Activated CD8-positive, alpha-beta T cell treated with anti-CD3 and anti-CD28 coated beads for 36 hours (primary cell): ENCODE measurements at regions not wholly inside any gene's neighbourhood (a gene's known extent, or its start where the extent isn't known, plus 50 kb on each side); places are given as distances from the start of the nearest gene placed in this dataset.

ENCODE experiments used
- ATAC-seq: fragments of 200-7000 bp; cut with Tn5 transposase; one replicate; pipeline ENCODE4 v1.10.0; 2021; ENCODE audit warnings: mild to moderate bottlenecking, moderate library complexity
- CTCF ChIA-PET: fragments of 350-600 bp; sonication (Branson Sonifier 250); formaldehyde crosslinking; loops from one replicate; lab custom pipeline; 2021; ENCODE audit warnings: antibody characterized with exemption; lab: Charles Lee
- POLR2A ChIA-PET: fragments of 350-600 bp; sonication (Branson Sonifier 250); formaldehyde crosslinking; loops from one replicate; lab custom pipeline; 2021; ENCODE audit warnings: antibody characterized with exemption; lab: Charles Lee
- DNase-seq: peaks from one replicate; pipeline ENCODE4 v3.0.0-alpha.2; 2020
- H3K27ac Mint-ChIP-seq: one replicate; pipeline ENCODE4 v1.8.0; 2021; ENCODE audit warnings: mild to moderate bottlenecking, mixed read lengths
- H3K27me3 Mint-ChIP-seq: one replicate; pipeline ENCODE4 v1.8.0; 2021; ENCODE audit warnings: mixed read lengths
- H3K36me3 Mint-ChIP-seq: one replicate; pipeline ENCODE4 v1.8.0; 2021; ENCODE audit warnings: low read depth, mixed read lengths
- H3K4me1 Mint-ChIP-seq: one replicate; pipeline ENCODE4 v1.8.0; 2021; ENCODE audit warnings: low read depth, mixed read lengths
- H3K4me3 Mint-ChIP-seq: one replicate; pipeline ENCODE4 v1.8.0; 2021; ENCODE audit warnings: mild to moderate bottlenecking, moderate library complexity, mixed read lengths
- H3K9me3 Mint-ChIP-seq: one replicate; pipeline ENCODE4 v1.8.0; 2021; ENCODE audit warnings: mixed read lengths
- intact Hi-C: fragments of 100-400 bp; cut with micrococcal nuclease; formaldehyde crosslinking; loops from one replicate; pipeline ENCODE4 v1.10.0; 2022
- TF ChIP-seq, protein P1 (sequence below): fragments of 200-600 bp; IDR thresholded peaks from one replicate; pipeline ENCODE4 v1.8.0; 2022; ENCODE audit warnings: antibody characterized with exemption, mild to moderate bottlenecking

DNA sequence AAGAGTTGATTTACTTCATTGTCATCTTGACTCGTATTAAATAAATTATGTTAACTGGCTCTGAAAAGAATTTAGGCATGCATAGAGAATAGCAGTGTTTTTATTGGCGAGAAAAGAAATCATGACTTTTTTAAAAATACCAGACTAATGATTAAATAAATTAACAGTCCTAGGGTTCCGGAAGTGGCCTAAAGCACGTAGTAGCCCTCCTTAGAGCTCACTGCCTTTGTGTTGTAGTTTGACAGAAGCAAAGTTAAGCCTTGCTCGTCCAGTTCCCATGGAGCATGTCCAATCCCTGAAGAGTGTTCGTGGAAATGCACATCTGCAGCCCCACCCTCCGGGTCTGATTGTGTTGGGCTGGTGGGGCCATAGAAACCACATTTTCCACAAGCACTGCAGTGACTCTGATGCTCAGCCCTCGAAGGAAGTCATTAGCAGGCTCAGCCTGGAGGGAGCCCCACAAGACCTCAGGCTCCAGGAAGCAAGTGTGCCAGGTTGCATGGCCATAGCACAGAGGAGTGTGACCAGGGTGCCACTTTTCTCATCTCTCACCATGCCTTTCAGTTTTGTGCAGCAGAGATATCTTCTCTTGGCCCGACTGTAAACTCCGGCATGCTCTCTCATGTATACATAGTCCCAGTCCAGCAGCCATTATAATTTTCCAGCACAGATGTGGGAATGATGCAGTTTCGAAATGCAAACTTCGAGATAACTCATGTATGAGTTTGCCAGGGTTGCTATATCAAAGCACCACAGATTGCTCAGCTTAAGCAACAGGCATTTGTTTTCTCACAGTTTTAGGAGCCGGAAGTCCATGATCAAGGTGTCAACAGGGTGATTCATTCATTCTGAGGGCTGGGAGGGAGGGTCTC, 188.6 kb upstream of the SH3BP4 start:
- no peaks in the 10 kb centered on the region for H3K4me1 Mint-ChIP-seq
- TF ChIP-seq, protein P1, sequence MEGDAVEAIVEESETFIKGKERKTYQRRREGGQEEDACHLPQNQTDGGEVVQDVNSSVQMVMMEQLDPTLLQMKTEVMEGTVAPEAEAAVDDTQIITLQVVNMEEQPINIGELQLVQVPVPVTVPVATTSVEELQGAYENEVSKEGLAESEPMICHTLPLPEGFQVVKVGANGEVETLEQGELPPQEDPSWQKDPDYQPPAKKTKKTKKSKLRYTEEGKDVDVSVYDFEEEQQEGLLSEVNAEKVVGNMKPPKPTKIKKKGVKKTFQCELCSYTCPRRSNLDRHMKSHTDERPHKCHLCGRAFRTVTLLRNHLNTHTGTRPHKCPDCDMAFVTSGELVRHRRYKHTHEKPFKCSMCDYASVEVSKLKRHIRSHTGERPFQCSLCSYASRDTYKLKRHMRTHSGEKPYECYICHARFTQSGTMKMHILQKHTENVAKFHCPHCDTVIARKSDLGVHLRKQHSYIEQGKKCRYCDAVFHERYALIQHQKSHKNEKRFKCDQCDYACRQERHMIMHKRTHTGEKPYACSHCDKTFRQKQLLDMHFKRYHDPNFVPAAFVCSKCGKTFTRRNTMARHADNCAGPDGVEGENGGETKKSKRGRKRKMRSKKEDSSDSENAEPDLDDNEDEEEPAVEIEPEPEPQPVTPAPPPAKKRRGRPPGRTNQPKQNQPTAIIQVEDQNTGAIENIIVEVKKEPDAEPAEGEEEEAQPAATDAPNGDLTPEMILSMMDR: no peak
- H3K4me3 Mint-ChIP-seq: no peak overlapping the region
- no peak overlapping the region for H3K27ac Mint-ChIP-seq
- ATAC-seq (no peak), DNase-seq (no peak)
- no peaks in the 10 kb centered on the region for H3K9me3 Mint-ChIP-seq
- POLR2A ChIA-PET: no interaction called here
- no peaks in the 10 kb centered on the region for H3K36me3 Mint-ChIP-seq
- intact Hi-C loops: no loop called here
- CTCF ChIA-PET: no interaction called here
- peaks cover 11% of the 10 kb centered on the region for H3K27me3 Mint-ChIP-seq

DNA sequence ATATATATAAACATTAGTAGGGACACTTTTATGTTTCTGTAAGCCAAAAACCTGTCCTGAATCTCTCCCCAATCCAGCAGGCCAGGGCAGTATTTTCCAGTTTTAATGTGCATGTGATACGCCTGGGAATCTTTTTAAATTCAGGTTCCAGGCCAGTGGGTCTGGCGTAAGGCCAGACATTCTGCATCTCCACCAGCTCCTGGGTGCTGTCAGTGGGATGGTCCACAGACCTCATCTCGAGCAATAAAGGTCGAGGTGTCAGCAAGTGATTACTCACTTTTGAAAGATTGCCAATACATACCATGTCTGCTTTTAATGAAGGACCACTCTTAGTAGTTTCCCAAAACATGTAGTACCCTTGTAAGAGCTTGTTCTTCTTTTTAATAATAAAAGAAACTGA, 189.9 kb upstream of the SH3BP4 start:
- peaks cover 12% of the 10 kb centered on the region for H3K27me3 Mint-ChIP-seq
- POLR2A ChIA-PET: no interaction called here

DNA sequence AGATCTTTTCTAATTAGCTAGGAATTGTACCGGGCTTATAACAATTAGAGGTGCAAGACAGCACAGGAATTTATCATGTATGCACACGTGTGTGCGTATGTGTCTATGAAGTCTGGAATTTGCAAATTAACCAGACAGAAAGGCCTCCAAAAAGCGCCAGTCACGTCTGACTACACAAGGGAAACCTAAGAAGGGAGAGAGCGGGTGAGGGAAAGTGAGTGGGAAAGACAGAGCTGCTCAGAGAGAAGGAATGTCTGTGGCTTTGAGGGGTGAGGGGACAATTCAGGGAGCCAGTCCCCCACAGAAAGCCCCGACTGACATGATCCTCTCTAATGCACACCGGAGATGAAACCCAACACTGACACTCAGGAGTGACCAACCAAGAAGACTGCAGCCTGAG, 197.7 kb upstream of the SH3BP4 start:
- H3K27ac Mint-ChIP-seq: no peak overlapping the region
- H3K27me3 Mint-ChIP-seq: peaks cover 4% of the 10 kb centered on the region
- H3K4me3 Mint-ChIP-seq: no peak overlapping the region
- no peaks in the 10 kb centered on the region for H3K9me3 Mint-ChIP-seq
- TF ChIP-seq, protein P1: no peak
- no peaks in the 10 kb centered on the region for H3K36me3 Mint-ChIP-seq
- ChIA-PET CTCF (no interaction called here), POLR2A (no interaction called here)
- ATAC-seq (no peak), DNase-seq (no peak)
- intact Hi-C loops: no loop called here
- no peaks in the 10 kb centered on the region for H3K4me1 Mint-ChIP-seq

More for the DNA sequence above, 189.9 kb upstream of the SH3BP4 start:
- Mint-ChIP-seq H3K4me3 (no peak overlapping the region), H3K9me3 (no peaks in the 10 kb centered on the region), H3K27ac (no peak overlapping the region), H3K4me1 (no peaks in the 10 kb centered on the region), H3K36me3 (no peaks in the 10 kb centered on the region)
- CTCF ChIA-PET: no interaction called here
- intact Hi-C loops: no loop called here
- ATAC-seq (no peak), DNase-seq (no peak)
- TF ChIP-seq, protein P1: no peak

DNA sequence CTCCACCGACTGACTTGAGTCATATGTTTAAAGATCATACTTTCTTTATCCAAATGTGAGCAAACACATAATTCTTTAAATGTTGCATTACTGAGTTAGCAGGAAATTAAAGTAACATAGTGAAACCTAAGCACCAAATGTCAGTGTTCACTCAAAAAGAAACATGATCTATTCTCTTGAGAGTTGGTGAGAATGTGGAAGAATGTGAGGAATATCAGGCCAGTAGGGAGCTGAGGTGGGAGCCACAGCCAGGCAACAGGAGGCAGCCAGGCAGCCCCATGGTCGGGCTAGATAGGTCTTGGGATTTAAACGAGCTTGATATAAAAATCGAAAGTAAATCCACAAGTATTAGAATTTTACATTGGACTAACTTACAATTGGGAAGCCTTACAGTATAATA, 198.1 kb upstream of the SH3BP4 start:
- ChIA-PET POLR2A (no interaction called here), CTCF (no interaction called here)
- TF ChIP-seq, protein P1: no peak
- intact Hi-C loops: no loop called here
- Mint-ChIP-seq H3K4me3 (no peak overlapping the region), H3K9me3 (no peaks in the 10 kb centered on the region), H3K27me3 (peaks cover 4% of the 10 kb centered on the region), H3K36me3 (no peaks in the 10 kb centered on the region), H3K4me1 (no peaks in the 10 kb centered on the region), H3K27ac (no peak overlapping the region)
- no peak for ATAC-seq
- DNase-seq: no peak

DNA sequence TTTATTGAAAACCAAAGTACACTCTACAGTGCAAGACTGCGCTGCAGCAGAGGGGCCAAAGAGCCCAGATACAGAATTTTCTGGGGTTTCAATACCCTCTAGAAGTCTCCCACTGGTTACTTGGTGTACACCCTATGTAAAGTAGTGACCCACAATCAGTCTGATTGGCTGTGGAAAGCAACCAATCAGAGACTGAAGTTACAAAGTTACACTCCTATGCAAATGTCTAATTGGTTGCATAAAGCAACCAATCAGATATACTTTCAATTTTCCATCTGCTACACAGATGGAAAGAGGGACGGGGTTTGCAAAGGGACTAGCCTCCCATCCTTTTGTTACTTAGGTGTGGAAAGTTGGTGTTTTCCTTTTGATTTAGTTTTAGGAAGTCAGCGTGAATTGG, 198.9 kb upstream of the SH3BP4 start:
- Mint-ChIP-seq H3K36me3 (no peaks in the 10 kb centered on the region), H3K27ac (no peak overlapping the region), H3K4me1 (no peaks in the 10 kb centered on the region), H3K4me3 (no peak overlapping the region), H3K27me3 (peaks cover 2% of the 10 kb centered on the region), H3K9me3 (no peaks in the 10 kb centered on the region)
- intact Hi-C loops: no loop called here
- ChIA-PET CTCF (no interaction called here), POLR2A (no interaction called here)
- TF ChIP-seq, protein P1: no peak
- ATAC-seq (no peak), DNase-seq (no peak)
